ENCODE measurements at regions not wholly inside any gene's neighbourhood (a gene's known extent, or its start where the extent isn't known, plus 50 kb on each side); places are given as distances from the start of the nearest gene placed in this dataset.
"Not testable (repeated sequence)": the region's sequence is repeated elsewhere in the genome, so short reads cannot be mapped to it uniquely, and the experiment has no call there.

GRCh38 chr2:94786424-94786823 is 84.8 kb upstream of the TEKT4 start:
- TF ChIP-seq CTCF, POLR2A (IDR thresholded peaks at IDR 0.05): not testable (repeated sequence)

Data from upper lobe of left lung (tissue), 4 donors.